Common myeloid progenitor, CD34-positive (primary cell): ENCODE measurements at regions not wholly inside any gene's neighbourhood (a gene's known extent, or its start where the extent isn't known, plus 50 kb on each side); places are given as distances from the start of the nearest gene placed in this dataset.

Experiments
- CTCF ChIA-PET: fragments of 350-600 bp; sonication (Branson Sonifier 250); formaldehyde crosslinking; loops from one replicate; lab custom pipeline; 2021; ENCODE audit warnings: antibody characterized with exemption; lab: Charles Lee
- POLR2A ChIA-PET: fragments of 350-600 bp; sonication (Branson Sonifier 250); formaldehyde crosslinking; loops from one replicate; lab custom pipeline; 2021; ENCODE audit warnings: antibody characterized with exemption; lab: Charles Lee
- DNase-seq, 3 donors: peaks; one replicate each; pipeline versions ENCODE4 v3.0.0 to v3.0.0-alpha.2; 2013
- H3K27ac ChIP-seq, 2 experiments: 1 replicate in 1 of 2; 2 replicates in 1 of 2; pipeline ENCODE4 v1.7.0; 2013; ENCODE audit warnings: inconsistent platforms in 2 of 2, low read length in 2 of 2, mild to moderate bottlenecking in 2 of 2, low read depth in 1 of 2, moderate library complexity in 1 of 2; ENCODE audit not compliant: severe bottlenecking in 2 of 2, insufficient read depth in 1 of 2, poor library complexity in 1 of 2
- H3K27me3 ChIP-seq, 5 experiments: replicated peaks in 2 of 5; 1 replicate in 3 of 5; 2 replicates in 2 of 5; pipeline versions ENCODE4 v1.6.1 to v1.7.0; 2013; ENCODE audit warnings: low read length in 4 of 5, mild to moderate bottlenecking in 2 of 5, moderate library complexity in 2 of 5, inconsistent platforms in 1 of 5; ENCODE audit not compliant: insufficient read depth in 5 of 5, control insufficient read depth in 4 of 5
- H3K36me3 ChIP-seq, 4 experiments: 1 replicate in 2 of 4; 2 replicates in 2 of 4; pipeline versions ENCODE4 v1.6.1 to v1.7.0; 2013; ENCODE audit warnings: low read length in 3 of 4, control low read depth in 1 of 4, mild to moderate bottlenecking in 1 of 4; ENCODE audit not compliant: control insufficient read depth in 4 of 4, insufficient read depth in 4 of 4
- H3K4me1 ChIP-seq, 4 experiments: 1 replicate in 3 of 4; 2 replicates in 1 of 4; pipeline versions ENCODE4 v1.6.1 to v1.7.1; 2013; ENCODE audit warnings: low read length in 3 of 4, mild to moderate bottlenecking in 3 of 4, control low read depth in 1 of 4, inconsistent platforms in 1 of 4, moderate library complexity in 1 of 4; ENCODE audit not compliant: control insufficient read depth in 4 of 4, insufficient read depth in 4 of 4; ENCODE audit errors: control extremely low read depth in 1 of 4
- H3K4me3 ChIP-seq, 7 experiments: 1 replicate in 4 of 7; 2 replicates in 3 of 7; pipeline versions ENCODE4 v1.5.1 to v1.7.0; 2013; ENCODE audit warnings: mild to moderate bottlenecking in 7 of 7, low read length in 6 of 7, moderate library complexity in 6 of 7, inconsistent platforms in 2 of 7, low read depth in 2 of 7, control low read depth in 1 of 7; ENCODE audit not compliant: insufficient read depth in 4 of 7, control insufficient read depth in 1 of 7; ENCODE audit errors: extremely low read depth in 1 of 7
- H3K9me3 ChIP-seq, 5 experiments: 1 replicate in 4 of 5; 2 replicates in 1 of 5; pipeline versions ENCODE4 v1.6.1 to v1.7.1; 2013; ENCODE audit warnings: low read length in 4 of 5, mild to moderate bottlenecking in 2 of 5, inconsistent platforms in 1 of 5, low read depth in 1 of 5, moderate library complexity in 1 of 5; ENCODE audit not compliant: control insufficient read depth in 4 of 5, insufficient read depth in 2 of 5; ENCODE audit errors: control extremely low read depth in 1 of 5
- WGBS: methylation state at CpG from one replicate; pipeline ENCODE4 v1.1.5; 2013; ENCODE audit not compliant: insufficient coverage; 5-methylcytosine and 5-hydroxymethylcytosine counted together

DNA sequence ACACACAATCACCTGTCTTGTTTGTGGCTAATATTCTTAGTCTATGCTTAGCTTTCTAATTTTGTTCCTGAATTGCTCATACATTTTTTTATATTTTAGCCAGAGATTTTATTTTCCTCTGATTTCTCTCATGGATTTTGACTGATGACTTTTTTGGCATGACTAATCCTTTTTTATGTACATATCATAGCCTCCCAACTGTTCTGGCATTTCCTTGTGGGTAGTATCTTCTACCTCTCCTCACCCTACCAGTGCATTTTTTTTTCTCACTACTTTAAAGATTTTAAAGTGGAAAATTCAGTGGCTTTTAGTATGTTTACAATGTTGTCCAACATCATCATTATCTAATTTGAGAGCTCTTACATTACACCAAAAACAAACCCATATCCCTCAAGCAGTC lies 84.4 kb upstream of the TENM4 start:
- no peak for DNase-seq
- no peak overlapping the region for H3K27ac ChIP-seq
- ChIA-PET CTCF (no interaction called here), POLR2A (no interaction called here)
- H3K27me3 ChIP-seq, result no peaks in the 10 kb centered on the region
- no peaks in the 10 kb centered on the region for H3K36me3 ChIP-seq
- H3K4me1 ChIP-seq, result no peaks in the 10 kb centered on the region
- H3K4me3 ChIP-seq, result no peak overlapping the region
- H3K9me3 ChIP-seq, result no peaks in the 10 kb centered on the region

DNA sequence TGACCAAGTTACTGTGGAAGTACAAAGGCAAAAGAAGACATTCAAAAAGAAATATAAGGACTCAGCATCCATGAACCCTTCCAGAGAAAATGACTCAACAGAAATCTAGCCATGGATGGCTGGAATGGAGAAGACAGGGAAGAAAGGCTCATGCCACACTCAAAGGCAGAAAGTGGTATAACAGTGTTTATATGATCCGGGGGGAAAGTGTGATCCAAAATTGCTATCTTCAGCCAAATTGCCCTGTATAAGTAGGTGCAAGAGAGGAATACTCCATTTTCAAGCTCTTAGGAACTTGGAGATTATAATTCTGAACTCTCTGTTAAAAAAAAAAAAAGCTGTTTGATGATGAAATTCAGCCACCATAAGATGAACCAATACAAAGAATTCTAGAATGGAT lies 81.8 kb upstream of the TENM4 start:
- 100% methylated on average over 1 of the region's 1 CpG for WGBS
- no peak for DNase-seq
- Histone ChIP-seq H3K36me3 (no peaks in the 10 kb centered on the region), H3K27me3 (no peaks in the 10 kb centered on the region), H3K27ac (no peak overlapping the region), H3K4me1 (no peaks in the 10 kb centered on the region), H3K9me3 (no peaks in the 10 kb centered on the region), H3K4me3 (no peak overlapping the region)
- ChIA-PET CTCF (no interaction called here), POLR2A (no interaction called here)

DNA sequence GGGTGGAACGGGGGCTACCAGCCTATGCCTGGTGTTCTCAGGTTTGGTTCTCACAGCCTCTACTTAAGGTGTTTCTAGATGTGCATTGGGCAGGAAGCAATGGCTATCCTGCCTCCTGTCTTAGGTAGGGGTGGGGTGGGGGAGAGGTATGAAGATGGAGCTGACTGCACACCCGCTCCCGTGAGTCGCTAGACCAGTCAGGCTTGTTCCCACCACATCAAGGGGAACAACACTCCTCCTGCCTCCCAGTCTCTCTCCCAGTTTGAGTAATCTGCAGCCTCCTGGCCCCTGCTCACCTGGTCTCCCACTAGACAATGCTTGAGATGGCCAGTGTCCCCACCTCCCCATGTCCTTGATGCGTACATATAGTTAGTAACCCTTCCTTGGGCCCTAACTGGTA lies 79.3 kb upstream of the TENM4 start:
- no peaks in the 10 kb centered on the region for H3K36me3 ChIP-seq
- H3K27ac ChIP-seq, result no peak overlapping the region
- DNase-seq, result no peak
- WGBS, result 97% methylated on average over 4 of the region's 5 CpGs
- peaks cover 0 to 2% (median 0%) of the 10 kb centered on the region in 5 experiments for H3K27me3 ChIP-seq
- ChIA-PET CTCF (no interaction called here), POLR2A (no interaction called here)
- no peaks in the 10 kb centered on the region for H3K9me3 ChIP-seq
- no peak overlapping the region for H3K4me3 ChIP-seq
- no peaks in the 10 kb centered on the region for H3K4me1 ChIP-seq

DNA sequence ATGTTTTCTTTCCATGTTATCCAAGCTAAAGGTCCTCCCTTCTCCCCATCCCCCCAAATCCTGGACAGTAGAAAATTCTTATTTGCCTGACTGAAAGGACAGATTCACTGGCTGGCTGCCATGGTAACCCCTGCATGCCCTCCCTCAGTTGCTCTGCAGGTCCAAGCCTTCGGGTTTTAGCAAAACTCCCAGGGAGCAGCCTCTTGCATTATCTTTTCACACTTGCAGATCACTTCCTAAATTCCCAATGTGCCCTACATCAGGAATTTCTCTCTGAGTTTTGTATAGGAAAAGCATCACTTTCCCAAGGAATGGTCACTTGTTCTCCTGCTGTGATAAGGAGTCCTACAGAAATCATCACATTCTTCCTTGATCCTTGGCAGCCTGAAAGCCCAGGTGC lies 75.0 kb upstream of the TENM4 start:
- no peak for DNase-seq
- peaks cover 0 to 2% (median 0%) of the 10 kb centered on the region in 5 experiments for H3K27me3 ChIP-seq
- 0% methylated on average over 1 of the region's 1 CpG for WGBS
- POLR2A ChIA-PET, result no interaction called here
- H3K4me1 ChIP-seq, result no peaks in the 10 kb centered on the region
- CTCF ChIA-PET, result no interaction called here
- peaks cover 0 to 4% (median 0%) of the 10 kb centered on the region in 5 experiments for H3K9me3 ChIP-seq
- no peak overlapping the region for H3K27ac ChIP-seq
- H3K4me3 ChIP-seq, result no peak overlapping the region
- H3K36me3 ChIP-seq, result no peaks in the 10 kb centered on the region

DNA sequence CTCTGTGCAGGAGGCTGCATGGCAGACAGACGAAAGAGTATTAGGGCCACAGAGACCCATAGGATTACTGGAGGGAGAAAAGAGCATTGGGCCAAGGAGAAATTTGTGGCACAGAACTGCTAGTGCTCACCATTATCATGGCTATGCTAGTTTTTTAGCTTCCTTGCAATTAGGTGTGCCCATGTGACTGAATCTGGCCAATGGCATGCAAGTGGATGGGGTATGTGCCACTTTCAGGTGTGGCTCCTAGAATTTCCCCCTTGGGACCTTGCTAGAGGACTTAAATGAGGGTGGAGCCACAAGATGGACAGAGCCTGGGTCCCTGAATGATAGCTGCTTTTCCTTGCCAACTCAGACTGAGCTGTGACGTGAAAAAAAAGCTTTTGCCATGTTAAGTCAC lies 73.9 kb upstream of the TENM4 start:
- H3K9me3 ChIP-seq, result peaks cover 0 to 4% (median 0%) of the 10 kb centered on the region in 5 experiments
- no peaks in the 10 kb centered on the region for H3K4me1 ChIP-seq
- H3K27me3 ChIP-seq, result peaks cover 0 to 4% (median 0%) of the 10 kb centered on the region in 5 experiments
- CTCF ChIA-PET, result no interaction called here
- H3K36me3 ChIP-seq, result no peaks in the 10 kb centered on the region
- H3K27ac ChIP-seq, result no peak overlapping the region
- 83% methylated on average over 1 of the region's 2 CpGs for WGBS
- no peak for DNase-seq
- no peak overlapping the region for H3K4me3 ChIP-seq
- POLR2A ChIA-PET, result no interaction called here

DNA sequence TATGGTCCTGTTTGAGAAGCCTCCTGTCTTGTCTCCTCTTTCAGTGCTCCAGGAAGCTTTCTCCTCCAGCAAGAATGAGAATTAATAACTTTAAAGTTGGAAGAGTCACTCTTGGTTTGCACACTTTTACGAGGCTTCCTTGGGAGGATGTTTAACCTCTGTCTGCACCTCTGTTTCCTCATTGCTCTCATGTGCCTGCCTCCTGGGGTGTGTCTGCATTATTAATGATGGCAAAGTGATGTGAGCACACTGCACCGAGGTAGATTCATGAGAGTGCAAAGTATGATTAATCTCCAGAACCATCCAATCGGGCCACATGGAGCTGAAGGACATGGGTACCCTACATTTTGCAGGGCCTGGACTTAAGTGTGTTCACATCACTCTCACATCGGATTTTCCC lies 73.5 kb upstream of the TENM4 start:
- no peak overlapping the region for H3K4me3 ChIP-seq
- CTCF ChIA-PET, result no interaction called here
- WGBS, result 91% methylated on average over 3 of the region's 4 CpGs
- no peaks in the 10 kb centered on the region for H3K4me1 ChIP-seq
- peaks cover 0 to 4% (median 0%) of the 10 kb centered on the region in 5 experiments for H3K9me3 ChIP-seq
- H3K36me3 ChIP-seq, result no peaks in the 10 kb centered on the region
- peaks cover 0 to 7% (median 0%) of the 10 kb centered on the region in 5 experiments for H3K27me3 ChIP-seq
- no peak for DNase-seq
- POLR2A ChIA-PET, result no interaction called here
- no peak overlapping the region for H3K27ac ChIP-seq

GRCh38 chr11:79512706-79513469 lies 72.1 kb upstream of the TENM4 start:
- DNase-seq, result no peak
- H3K27me3 ChIP-seq, result peaks cover 0 to 9% (median 0%) of the 10 kb centered on the region in 5 experiments
- WGBS, result 52% methylated on average over 2 of the region's 4 CpGs
- ChIA-PET POLR2A (no interaction called here), CTCF (no interaction called here)
- no peak overlapping the region for H3K27ac ChIP-seq
- H3K9me3 ChIP-seq, result peaks cover 0 to 4% (median 0%) of the 10 kb centered on the region in 5 experiments
- H3K36me3 ChIP-seq, result no peaks in the 10 kb centered on the region
- no peaks in the 10 kb centered on the region for H3K4me1 ChIP-seq
- H3K4me3 ChIP-seq, result no peak overlapping the region
